Gastroesophageal sphincter (tissue), 4 donors: ENCODE measurements at regions not wholly inside any gene's neighbourhood (a gene's known extent, or its start where the extent isn't known, plus 50 kb on each side); places are given as distances from the start of the nearest gene placed in this dataset.

ENCODE experiments used
- ATAC-seq: fragments of 150-250 bp; one replicate; pipeline ENCODE4 v1.9.1; 2016; ENCODE audit warnings: mild to moderate bottlenecking, moderate library complexity
- H3K27ac ChIP-seq, 4 donors: fragments of 200-600 bp; sonication (generic) in 3 of 4; 1 replicate in 3 of 4; 2 replicates in 1 of 4; pipeline ENCODE4 v1.5.1; 2016 to 2019
- H3K27me3 ChIP-seq: fragments of 200-600 bp; sonication (generic); one replicate; pipeline ENCODE4 v1.5.1; 2019
- H3K36me3 ChIP-seq, 2 donors: fragments of 200-600 bp; sonication (generic); one replicate each; pipeline ENCODE4 v1.5.1; 2019; ENCODE audit warnings: control low read depth in 1 of 2
- H3K4me1 ChIP-seq, 3 donors: fragments of 200-600 bp; sonication (generic); 1 replicate in 2 of 3; 2 replicates in 1 of 3; pipeline ENCODE4 v1.5.1; 2016 to 2019; ENCODE audit warnings: control low read depth in 2 of 3
- H3K4me3 ChIP-seq, 2 donors: fragments of 200-600 bp; sonication (generic); one replicate each; pipeline ENCODE4 v1.5.1; 2019; ENCODE audit warnings: mild to moderate bottlenecking in 1 of 2, moderate library complexity in 1 of 2
- H3K9me3 ChIP-seq, 3 donors: fragments of 200-600 bp; sonication (generic); one replicate each; pipeline ENCODE4 v1.5.1; 2017 to 2019; ENCODE audit warnings: control low read depth in 2 of 3
- CTCF ChIP-seq, 4 experiments: fragments of 200-600 bp in 2 of 4; fragments of 450-650 bp in 2 of 4; sonication (generic) in 1 of 4; IDR thresholded peaks; one replicate each; pipeline ENCODE4 v1.5.1; 2017 to 2019; ENCODE audit warnings: antibody characterized with exemption in 4 of 4, mild to moderate bottlenecking in 2 of 4, moderate library complexity in 2 of 4
- EP300 ChIP-seq: sonication (generic); formaldehyde crosslinking; IDR thresholded peaks from one replicate; pipeline ENCODE4 v1.6.1; 2017; ENCODE audit warnings: antibody characterized with exemption, mild to moderate bottlenecking
- POLR2A ChIP-seq, 2 donors: fragments of 450-650 bp; IDR thresholded peaks; one replicate each; pipeline ENCODE4 v1.6.1; 2017; ENCODE audit warnings: antibody characterized with exemption in 2 of 2, mild to moderate bottlenecking in 2 of 2, moderate library complexity in 1 of 2
- POLR2AphosphoS5 ChIP-seq: sonication (generic); formaldehyde crosslinking; IDR thresholded peaks from one replicate; pipeline ENCODE4 v1.6.1; 2017; ENCODE audit warnings: antibody characterized with exemption
- WGBS, 2 donors: methylation state at CpG; one replicate each; pipeline ENCODE4 v1.1.5; 2018; ENCODE audit warnings: low coverage in 1 of 2; 5-methylcytosine and 5-hydroxymethylcytosine counted together

GRCh38 chr5:66450988-66451387 is 145.2 kb upstream of the MAST4 start:
- Histone ChIP-seq H3K36me3 (no peaks in the 10 kb centered on the region), H3K4me1 (no peaks in the 10 kb centered on the region), H3K9me3 (peaks cover 0 to 26% (median 0%) of the 10 kb centered on the region in 3 donors), H3K27ac (no peak overlapping the region), H3K4me3 (no peak overlapping the region), H3K27me3 (no peaks in the 10 kb centered on the region)
- ATAC-seq, result no peak
- no peak for TF ChIP-seq EP300
- TF ChIP-seq CTCF (IDR thresholded peaks at IDR 0.05), result no peak
- TF ChIP-seq POLR2A (IDR thresholded peaks at IDR 0.05), result no peak
- TF ChIP-seq POLR2AphosphoS5, result no peak
- WGBS, 2 donors, result 71 to 80% methylated on average over 1 to 2 of the region's 2 CpGs

- TF ChIP-seq POLR2A (IDR thresholded peaks at IDR 0.05) (no peak), POLR2AphosphoS5 (no peak), EP300 (no peak), CTCF (IDR thresholded peaks at IDR 0.05) (no peak)
- Histone ChIP-seq H3K27me3 (no peaks in the 10 kb centered on the region), H3K4me1 (no peaks in the 10 kb centered on the region), H3K4me3 (no peak overlapping the region), H3K9me3 (peaks cover 0 to 24% (median 0%) of the 10 kb centered on the region in 3 donors), H3K27ac (no peak overlapping the region), H3K36me3 (no peaks in the 10 kb centered on the region)
- no CpG with 5 or more reads among the region's 1 CpG for WGBS, 2 donors
- ATAC-seq, result no peak
These were observed 144.1 kb upstream of the MAST4 start for GRCh38 chr5:66452109-66452508.

- ATAC-seq, result no peak
- H3K27me3 ChIP-seq, result no peaks in the 10 kb centered on the region
- no peaks in the 10 kb centered on the region for H3K4me1 ChIP-seq
- H3K9me3 ChIP-seq, result peaks cover 0 to 9% (median 0%) of the 10 kb centered on the region in 3 donors
- no peaks in the 10 kb centered on the region for H3K36me3 ChIP-seq
- no peak overlapping the region for H3K27ac ChIP-seq
- 66 to 72% methylated on average over 13 of the region's 13 CpGs for WGBS, 2 donors
- TF ChIP-seq POLR2A (IDR thresholded peaks at IDR 0.05) (no peak), CTCF (IDR thresholded peaks at IDR 0.05) (no peak), POLR2AphosphoS5 (no peak), EP300 (no peak)
- no peak overlapping the region for H3K4me3 ChIP-seq
These were observed 141.8 kb upstream of the MAST4 start for GRCh38 chr5:66454186-66455078.

- Histone ChIP-seq H3K4me3 (no peak overlapping the region), H3K4me1 (no peaks in the 10 kb centered on the region), H3K27me3 (no peaks in the 10 kb centered on the region), H3K36me3 (no peaks in the 10 kb centered on the region), H3K9me3 (no peaks in the 10 kb centered on the region), H3K27ac (no peak overlapping the region)
- 88 to 92% methylated on average over 2 to 3 of the region's 3 CpGs for WGBS, 2 donors
- no peak for ATAC-seq
- TF ChIP-seq CTCF (IDR thresholded peaks at IDR 0.05) (no peak), POLR2A (IDR thresholded peaks at IDR 0.05) (no peak), EP300 (no peak), POLR2AphosphoS5 (no peak)
These were observed 136.5 kb upstream of the MAST4 start for GRCh38 chr5:66459728-66460127.

GRCh38 chr5:66467564-66467963 is 128.6 kb upstream of the MAST4 start:
- no peak overlapping the region for H3K27ac ChIP-seq
- 84 to 92% methylated on average over 4 of the region's 4 CpGs for WGBS, 2 donors
- no peaks in the 10 kb centered on the region for H3K36me3 ChIP-seq
- ATAC-seq, result no peak
- no peaks in the 10 kb centered on the region for H3K27me3 ChIP-seq
- TF ChIP-seq POLR2AphosphoS5 (no peak), EP300 (no peak), POLR2A (IDR thresholded peaks at IDR 0.05) (no peak), CTCF (IDR thresholded peaks at IDR 0.05) (no peak)
- no peak overlapping the region for H3K4me3 ChIP-seq
- no peaks in the 10 kb centered on the region for H3K4me1 ChIP-seq
- peaks cover 0 to 9% (median 0%) of the 10 kb centered on the region in 3 donors for H3K9me3 ChIP-seq
